Omental fat pad (tissue), 3 donors: ENCODE measurements at regions not wholly inside any gene's neighbourhood (a gene's known extent, or its start where the extent isn't known, plus 50 kb on each side); places are given as distances from the start of the nearest gene placed in this dataset.
A peak's percentile ranks its signal among the peaks of the same experiment; 100 is the strongest.

Experiments used
- ATAC-seq: fragments of 150-250 bp; one replicate; pipeline ENCODE4 v1.9.1; 2016; ENCODE audit warnings: mild to moderate bottlenecking, moderate library complexity; ENCODE audit not compliant: low FRiP score
- DNase-seq: peaks from one replicate; pipeline ENCODE4 v3.0.0-alpha.2; 2019; ENCODE audit warnings: low spot score
- CTCF ChIP-seq, 3 donors: fragments of 450-650 bp; IDR thresholded peaks; one replicate each; pipeline ENCODE4 v1.5.1; 2016 to 2017; ENCODE audit warnings: antibody characterized with exemption in 3 of 3, mild to moderate bottlenecking in 3 of 3, moderate library complexity in 2 of 3

DNA sequence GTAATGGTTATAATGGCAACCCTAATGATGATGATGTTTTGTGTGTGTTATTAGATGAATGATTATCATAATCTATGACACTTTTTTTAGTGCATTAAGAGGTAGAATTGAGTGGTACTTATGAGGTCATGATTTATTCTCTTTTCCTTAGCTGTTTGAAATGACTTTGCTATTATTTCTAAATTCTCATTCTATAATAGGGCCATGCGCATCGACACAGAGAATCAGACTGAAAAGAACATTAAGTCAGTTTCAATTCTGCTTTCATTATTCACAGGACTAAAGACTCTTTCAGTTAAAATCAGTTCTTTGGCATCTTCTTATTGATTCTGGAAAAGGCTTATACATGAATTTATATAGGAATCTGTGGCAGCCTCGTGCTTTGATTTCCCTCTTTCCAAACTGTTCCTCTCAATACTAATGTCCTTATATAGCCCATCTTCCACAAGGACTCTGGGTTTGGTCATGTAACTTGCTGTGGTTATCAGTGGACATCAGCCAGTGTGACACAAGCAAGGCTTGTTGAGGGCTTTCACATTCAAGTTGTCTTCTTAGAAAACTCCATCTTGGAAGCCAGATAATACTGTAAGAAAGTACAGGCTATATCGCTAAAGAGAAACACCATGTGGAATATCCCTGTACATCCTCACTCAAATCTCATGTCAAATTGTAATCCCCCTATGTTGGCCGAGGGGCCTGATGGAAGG is 140.3 kb upstream of the CHD1 start:
- TF ChIP-seq CTCF (IDR thresholded peaks at IDR 0.05), result no peak
- ATAC-seq (no peak), DNase-seq (no peak)

- TF ChIP-seq CTCF (IDR thresholded peaks at IDR 0.05), result no peak
- ATAC-seq, result no peak
- DNase-seq, result no peak
Measured at GRCh38 chr5:99063737-99064136, 134.9 kb upstream of the CHD1 start.

DNA sequence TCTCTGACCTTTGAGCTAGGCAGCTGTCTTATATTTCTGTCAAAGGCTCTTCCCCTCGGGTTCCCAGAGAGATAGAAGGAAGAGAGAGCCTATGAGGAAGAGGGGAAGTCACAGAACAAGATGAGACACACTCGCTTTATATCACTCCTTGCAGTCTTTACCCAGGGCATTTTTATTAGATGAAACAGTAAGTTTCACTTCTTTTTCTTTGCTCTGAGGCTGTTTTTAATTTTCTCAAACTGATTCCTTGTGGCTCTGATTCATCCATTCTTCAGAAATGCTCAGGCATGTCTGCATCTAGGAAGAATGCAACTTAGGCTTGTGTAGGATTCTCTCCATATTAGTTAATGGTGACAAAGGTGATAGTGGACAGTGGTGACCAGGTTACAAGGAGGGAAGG is 132.9 kb upstream of the CHD1 start:
- no peak for ATAC-seq
- TF ChIP-seq CTCF (IDR thresholded peaks at IDR 0.05), result no peak
- DNase-seq, result no peak

DNA sequence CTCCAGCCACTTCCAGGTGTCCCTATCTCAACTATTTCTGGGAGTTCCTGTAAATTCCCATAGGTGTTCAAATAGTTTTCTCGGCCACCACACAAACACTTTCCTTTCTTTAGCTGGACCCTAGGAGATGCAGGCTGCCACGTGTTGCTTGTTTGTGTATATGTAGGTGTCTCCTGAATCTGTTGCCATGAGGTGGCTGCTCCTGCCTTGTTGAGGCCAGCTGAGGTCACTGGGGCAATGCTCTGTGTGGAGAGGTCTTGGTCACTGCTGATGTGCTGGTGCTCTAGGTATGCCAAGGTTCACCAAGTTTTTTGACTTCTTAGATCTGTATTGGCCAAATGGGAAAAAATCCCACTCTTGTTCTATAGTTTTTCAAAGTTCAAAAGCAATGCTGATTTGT is 132.5 kb upstream of the CHD1 start:
- no peak for ATAC-seq
- TF ChIP-seq CTCF (IDR thresholded peaks at IDR 0.05), result no peak

DNA sequence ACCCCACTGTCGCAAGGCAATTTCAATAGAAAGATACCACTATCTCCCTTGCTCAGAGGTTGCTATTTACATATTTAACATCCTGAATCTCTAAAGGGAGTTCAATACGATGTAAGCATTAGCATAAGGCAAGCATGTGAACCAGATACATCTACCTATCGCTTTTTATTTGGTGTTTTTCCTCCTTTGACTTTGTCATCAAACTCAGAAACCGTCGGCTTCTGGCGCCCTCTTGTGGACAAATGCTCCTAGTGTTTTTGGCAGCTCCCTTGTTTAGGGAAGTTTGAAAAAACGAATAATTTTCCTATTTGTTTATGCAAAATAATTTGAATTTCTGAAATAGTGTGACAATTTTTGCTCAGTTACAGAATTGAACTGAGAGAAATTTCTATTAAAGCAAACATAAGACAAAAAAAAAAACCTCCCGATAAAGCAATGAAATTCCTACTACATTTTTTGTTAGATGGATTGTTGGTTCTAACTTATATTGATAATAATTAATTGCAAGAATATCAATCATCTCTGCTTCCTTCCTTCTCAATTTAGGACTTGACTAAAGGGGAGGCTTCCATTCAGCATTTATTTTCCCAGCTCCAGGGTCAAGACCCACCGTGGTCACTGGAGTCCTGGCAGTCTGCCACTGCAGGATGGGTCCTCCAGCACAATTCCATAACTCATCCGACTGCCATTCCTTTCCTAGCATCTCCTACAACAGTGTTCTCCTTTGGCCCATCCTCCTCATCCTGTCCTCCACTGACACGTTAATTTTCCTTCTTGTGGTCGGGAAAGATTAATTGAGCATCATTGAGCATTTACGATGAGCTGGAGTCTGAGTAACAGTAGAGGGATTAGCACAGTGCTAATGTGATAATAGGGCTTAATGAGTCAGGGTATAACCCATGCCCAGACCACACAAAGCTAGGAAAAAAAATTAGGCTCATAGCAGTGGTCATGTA is 131.8 kb upstream of the CHD1 start:
- DNase-seq, result peak; percentile 91
- ATAC-seq, result no peak
- peak in 1 of 3 donors; percentile 34 for TF ChIP-seq CTCF (IDR thresholded peaks at IDR 0.05)

More for the DNA sequence above, 132.5 kb upstream of the CHD1 start:
- DNase-seq, result no peak

- ATAC-seq, result no peak
- no peak for DNase-seq
- TF ChIP-seq CTCF (IDR thresholded peaks at IDR 0.05), result no peak
Measured at GRCh38 chr5:99059685-99060084, 130.9 kb upstream of the CHD1 start.
